OCI-LY1 (cell line): ENCODE measurements at regions not wholly inside any gene's neighbourhood (a gene's known extent, or its start where the extent isn't known, plus 50 kb on each side); places are given as distances from the start of the nearest gene placed in this dataset.

Experiments used
- H2AFZ ChIP-seq: fragments of 200-600 bp; sonication (generic), shearing (Covaris generic); 2 replicates; pipeline ENCODE4 v1.6.0; 2014; ENCODE audit warnings: antibody characterized with exemption, mild to moderate bottlenecking, low read length
- H3F3A ChIP-seq: fragments of 200-600 bp; sonication (generic), shearing (Covaris generic); 2 replicates; pipeline ENCODE4 v1.6.0; 2014; ENCODE audit warnings: mild to moderate bottlenecking, antibody characterized with exemption, low read length, moderate library complexity; ENCODE audit not compliant: insufficient read depth
- H3K27ac ChIP-seq: fragments of 200-600 bp; sonication (generic); 2 replicates; pipeline ENCODE4 v1.5.1; 2014; ENCODE audit warnings: low read length, mixed run types, mild to moderate bottlenecking, low read depth; ENCODE audit not compliant: poor library complexity, severe bottlenecking
- H3K27me3 ChIP-seq: fragments of 200-600 bp; sonication (generic); 2 replicates; pipeline ENCODE4 v1.6.0; 2014; ENCODE audit warnings: antibody characterized with exemption, mild to moderate bottlenecking, low read length, moderate library complexity; ENCODE audit not compliant: insufficient read depth
- H3K36me3 ChIP-seq: fragments of 200-600 bp; sonication (generic); 2 replicates; pipeline ENCODE4 v1.6.1; 2014; ENCODE audit warnings: mild to moderate bottlenecking, antibody characterized with exemption, low read length, moderate library complexity, mixed read lengths; ENCODE audit not compliant: insufficient read depth
- H3K4me1 ChIP-seq: fragments of 200-600 bp; sonication (generic); 2 replicates; pipeline ENCODE4 v1.5.1; 2014; ENCODE audit warnings: mild to moderate bottlenecking, low read length, moderate library complexity; ENCODE audit not compliant: insufficient read depth, severe bottlenecking
- H3K4me2 ChIP-seq: fragments of 200-600 bp; sonication (generic), shearing (Covaris generic); 2 replicates; pipeline ENCODE4 v1.6.1; 2014; ENCODE audit warnings: low read length
- H3K4me3 ChIP-seq: fragments of 200-600 bp; sonication (generic); 2 replicates; pipeline ENCODE4 v1.5.1; 2014; ENCODE audit warnings: low read length, low read depth, mild to moderate bottlenecking, mixed read lengths; ENCODE audit not compliant: poor library complexity, severe bottlenecking
- H3K79me2 ChIP-seq: fragments of 200-600 bp; shearing (Covaris generic); 2 replicates; pipeline ENCODE4 v1.6.1; 2016; ENCODE audit warnings: mixed run types, low read length, mixed read lengths; ENCODE audit not compliant: insufficient read depth
- H3K9ac ChIP-seq: fragments of 200-600 bp; sonication (generic), shearing (Covaris generic); 2 replicates; pipeline ENCODE4 v1.6.1; 2014; ENCODE audit warnings: mild to moderate bottlenecking, low read length, mixed read lengths
- H3K9me2 ChIP-seq: fragments of 200-600 bp; sonication (generic), shearing (Covaris generic); 2 replicates; pipeline ENCODE4 v1.6.1; 2014; ENCODE audit warnings: low read depth, mild to moderate bottlenecking, low read length, mixed read lengths
- H3K9me3 ChIP-seq: fragments of 200-600 bp; shearing (Covaris generic); 2 replicates; pipeline ENCODE4 v1.6.1; 2014; ENCODE audit warnings: low read length, mixed read lengths
- H4K20me1 ChIP-seq: fragments of 200-600 bp; sonication (generic), shearing (Covaris generic); 2 replicates; pipeline ENCODE4 v1.6.0; 2016; ENCODE audit warnings: mild to moderate bottlenecking, low read length; ENCODE audit not compliant: insufficient read depth
- EZH2 ChIP-seq: fragments of 200-600 bp; sonication (generic), shearing (Covaris generic); IDR thresholded peaks from 2 replicates; pipeline ENCODE4 v1.8.0; 2017; ENCODE audit warnings: borderline replicate concordance, mixed run types, mild to moderate bottlenecking, antibody characterized with exemption, low read length, moderate library complexity, mixed read lengths
- TF ChIP-seq, protein P1 (sequence below): fragments of 200-600 bp; sonication (generic), shearing (Covaris generic); IDR thresholded peaks from 2 replicates; pipeline ENCODE4 v1.5.1; 2017; ENCODE audit warnings: mild to moderate bottlenecking, antibody characterized with exemption, low read length, moderate library complexity, mixed read lengths

DNA sequence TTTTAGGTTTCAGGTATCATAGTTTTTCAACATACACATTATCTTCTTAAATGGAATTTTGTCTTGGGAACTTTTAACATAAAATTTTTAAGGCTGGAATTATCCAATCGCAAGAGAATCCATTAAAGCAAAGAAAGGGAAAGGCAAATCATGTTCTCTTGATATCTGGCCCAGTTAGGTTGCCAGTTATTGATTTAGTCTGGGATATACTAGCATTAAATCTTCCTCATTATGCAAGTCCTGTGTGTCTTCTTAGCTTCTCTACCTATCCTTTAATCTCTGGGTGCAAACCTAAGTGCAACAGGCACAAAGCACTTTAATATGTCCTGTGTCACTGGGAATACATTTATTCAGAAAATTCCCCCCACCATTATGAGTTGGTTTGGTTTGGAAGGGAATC lies 75.4 kb upstream of the CNTLN start:
- Histone ChIP-seq H2AFZ (no peak overlapping the region), H3K4me3 (no peak overlapping the region), H3K9me3 (no peaks in the 10 kb centered on the region), H3K4me2 (no peak overlapping the region), H3K9me2 (no peaks in the 10 kb centered on the region), H3K4me1 (no peaks in the 10 kb centered on the region), H3K27me3 (no peaks in the 10 kb centered on the region), H4K20me1 (no peaks in the 10 kb centered on the region), H3F3A (no peaks in the 10 kb centered on the region), H3K36me3 (no peaks in the 10 kb centered on the region), H3K79me2 (no peaks in the 10 kb centered on the region), H3K9ac (no peak overlapping the region), H3K27ac (no peak overlapping the region)
- TF ChIP-seq EZH2 = no peak
- TF ChIP-seq, protein P1, sequence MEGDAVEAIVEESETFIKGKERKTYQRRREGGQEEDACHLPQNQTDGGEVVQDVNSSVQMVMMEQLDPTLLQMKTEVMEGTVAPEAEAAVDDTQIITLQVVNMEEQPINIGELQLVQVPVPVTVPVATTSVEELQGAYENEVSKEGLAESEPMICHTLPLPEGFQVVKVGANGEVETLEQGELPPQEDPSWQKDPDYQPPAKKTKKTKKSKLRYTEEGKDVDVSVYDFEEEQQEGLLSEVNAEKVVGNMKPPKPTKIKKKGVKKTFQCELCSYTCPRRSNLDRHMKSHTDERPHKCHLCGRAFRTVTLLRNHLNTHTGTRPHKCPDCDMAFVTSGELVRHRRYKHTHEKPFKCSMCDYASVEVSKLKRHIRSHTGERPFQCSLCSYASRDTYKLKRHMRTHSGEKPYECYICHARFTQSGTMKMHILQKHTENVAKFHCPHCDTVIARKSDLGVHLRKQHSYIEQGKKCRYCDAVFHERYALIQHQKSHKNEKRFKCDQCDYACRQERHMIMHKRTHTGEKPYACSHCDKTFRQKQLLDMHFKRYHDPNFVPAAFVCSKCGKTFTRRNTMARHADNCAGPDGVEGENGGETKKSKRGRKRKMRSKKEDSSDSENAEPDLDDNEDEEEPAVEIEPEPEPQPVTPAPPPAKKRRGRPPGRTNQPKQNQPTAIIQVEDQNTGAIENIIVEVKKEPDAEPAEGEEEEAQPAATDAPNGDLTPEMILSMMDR = no peak

DNA sequence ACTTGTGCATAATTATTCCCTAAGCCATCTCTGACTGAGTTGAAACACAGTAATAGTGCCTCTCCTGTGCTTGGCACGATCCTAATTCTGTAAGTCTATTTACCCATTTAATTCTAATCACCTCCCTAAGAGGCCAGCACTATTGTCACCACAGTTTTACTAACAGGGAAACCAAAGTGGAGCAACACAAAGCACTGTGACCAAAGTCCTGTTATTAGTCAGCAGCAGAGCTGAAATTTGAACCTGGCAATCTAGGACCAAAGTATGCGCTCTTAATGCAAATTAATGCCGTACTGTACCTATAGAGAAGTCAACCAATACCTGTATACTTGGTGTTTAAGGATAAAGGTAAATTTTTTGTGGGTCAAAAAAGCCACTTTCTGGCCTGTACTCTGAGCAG lies 77.1 kb upstream of the CNTLN start:
- no peak for TF ChIP-seq EZH2
- TF ChIP-seq, protein P1 = no peak
- no peaks in the 10 kb centered on the region for H4K20me1 ChIP-seq
- H3K27me3 ChIP-seq = no peaks in the 10 kb centered on the region
- H3K9me3 ChIP-seq = no peaks in the 10 kb centered on the region
- no peak overlapping the region for H3K4me3 ChIP-seq
- no peak overlapping the region for H3K9ac ChIP-seq
- no peak overlapping the region for H3K27ac ChIP-seq
- no peaks in the 10 kb centered on the region for H3F3A ChIP-seq
- H3K79me2 ChIP-seq = no peaks in the 10 kb centered on the region
- no peak overlapping the region for H2AFZ ChIP-seq
- H3K4me2 ChIP-seq = no peak overlapping the region
- H3K9me2 ChIP-seq = no peaks in the 10 kb centered on the region
- H3K36me3 ChIP-seq = no peaks in the 10 kb centered on the region
- H3K4me1 ChIP-seq = no peaks in the 10 kb centered on the region

DNA sequence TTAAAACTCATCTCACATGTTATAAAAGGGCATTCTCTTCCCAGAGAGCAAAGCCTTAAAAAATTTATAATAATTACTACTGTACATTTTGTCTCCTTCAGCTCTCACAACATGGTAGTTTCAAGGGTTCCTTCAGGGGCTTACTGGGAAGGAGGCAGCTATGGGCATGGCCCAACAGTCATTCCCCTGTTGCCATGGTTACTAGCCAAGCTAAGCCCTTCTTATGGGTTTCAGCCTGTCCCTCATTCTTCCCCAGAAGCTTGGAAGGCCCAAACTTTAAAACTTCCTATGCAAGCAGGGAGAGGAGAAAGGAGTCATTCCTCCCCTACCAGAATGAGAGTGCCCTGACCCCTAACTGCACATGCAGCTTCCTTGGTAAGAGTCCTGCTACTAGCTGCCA lies 82.2 kb upstream of the CNTLN start:
- TF ChIP-seq EZH2 = no peak
- TF ChIP-seq, protein P1 = no peak
- H4K20me1 ChIP-seq = no peaks in the 10 kb centered on the region
- no peak overlapping the region for H2AFZ ChIP-seq

More for the DNA sequence above, 82.2 kb upstream of the CNTLN start:
- Histone ChIP-seq H3K4me2 (no peak overlapping the region), H3K9me3 (no peaks in the 10 kb centered on the region), H3K27ac (no peak overlapping the region), H3K9ac (no peak overlapping the region), H3K9me2 (no peaks in the 10 kb centered on the region), H3K4me1 (no peaks in the 10 kb centered on the region), H3K4me3 (no peak overlapping the region), H3K27me3 (no peaks in the 10 kb centered on the region), H3K79me2 (no peaks in the 10 kb centered on the region), H3F3A (no peaks in the 10 kb centered on the region), H3K36me3 (no peaks in the 10 kb centered on the region)
